Fibroblast of lung (primary cell): ENCODE measurements at regions not wholly inside any gene's neighbourhood (a gene's known extent, or its start where the extent isn't known, plus 50 kb on each side); places are given as distances from the start of the nearest gene placed in this dataset.

Source experiments
- CTCF ChIP-seq, 2 donors: IDR thresholded peaks in 1 of 2; conservative IDR thresholded peaks in 1 of 2; 1 replicate in 1 of 2; 2 replicates in 1 of 2; pipeline ENCODE4 v1.5.1; 2011 to 2012; ENCODE audit warnings: low read length in 2 of 2, control low read depth in 1 of 2, inconsistent platforms in 1 of 2, low read depth in 1 of 2, mild to moderate bottlenecking in 1 of 2
- EZH2 ChIP-seq: IDR thresholded peaks from 2 replicates; pipeline ENCODE4 v1.5.1; 2012; ENCODE audit warnings: low read length, control low read depth, mild to moderate bottlenecking; ENCODE audit errors: missing control alignments

DNA sequence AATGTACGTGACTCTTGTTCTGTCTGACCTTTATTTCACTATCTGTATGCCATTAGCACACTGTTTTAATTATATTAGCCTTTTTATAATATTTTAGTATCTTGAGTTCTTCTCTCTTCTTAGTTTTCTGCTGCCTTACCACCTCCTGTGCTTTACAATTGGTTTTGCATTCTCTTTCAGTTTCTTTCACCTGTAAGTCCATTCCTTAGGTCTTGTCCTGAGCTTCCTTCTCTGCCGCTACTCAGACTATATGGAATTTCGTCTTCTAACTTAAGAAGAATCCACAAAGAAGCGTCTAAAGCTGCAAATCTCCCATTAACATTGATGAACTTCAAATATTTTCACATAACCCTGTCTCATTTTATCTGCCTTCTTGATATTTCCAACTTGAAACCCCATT lies 642.9 kb downstream of the MAT2B start:
- TF ChIP-seq EZH2 (no peak), CTCF (conservative IDR thresholded peaks at IDR 0.05 in 1 of 2, IDR thresholded peaks at IDR 0.05 in 1 of 2; ENCODE audit: low read depth in 1 of 2, low read length in 2 of 2) (no peak)
